H9 (cell line): ENCODE measurements at regions not wholly inside any gene's neighbourhood (a gene's known extent, or its start where the extent isn't known, plus 50 kb on each side); places are given as distances from the start of the nearest gene placed in this dataset.
A peak's percentile ranks its signal among the peaks of the same experiment; 100 is the strongest.

Experiments
- DNase-seq: peaks from one replicate; pipeline ENCODE4 v3.0.0-alpha.2; 2017
- H2AFZ ChIP-seq: one replicate; pipeline ENCODE4 v1.6.1; 2013; ENCODE audit warnings: mild to moderate bottlenecking, low read length, control low read depth, moderate library complexity
- H2AK5ac ChIP-seq: 2 replicates; pipeline ENCODE4 v1.6.1; 2013; ENCODE audit warnings: low read length, control low read depth, mixed read lengths; ENCODE audit not compliant: insufficient read length
- H2BK120ac ChIP-seq: one replicate; pipeline ENCODE4 v1.6.1; 2013; ENCODE audit warnings: low read depth, mild to moderate bottlenecking, low read length, control low read depth, inconsistent platforms; ENCODE audit not compliant: poor library complexity, severe bottlenecking
- H2BK12ac ChIP-seq: 2 replicates; pipeline ENCODE4 v1.6.1; 2013; ENCODE audit warnings: low read length, control low read depth, mixed read lengths, low read depth; ENCODE audit not compliant: insufficient read length
- H2BK15ac ChIP-seq: 2 replicates; pipeline ENCODE4 v1.6.1; 2013; ENCODE audit warnings: low read depth, low read length, control low read depth
- H2BK20ac ChIP-seq: one replicate; pipeline ENCODE4 v1.6.1; 2013; ENCODE audit warnings: low read depth, mild to moderate bottlenecking, low read length, control low read depth, inconsistent platforms; ENCODE audit not compliant: poor library complexity, severe bottlenecking
- H2BK5ac ChIP-seq: 2 replicates; pipeline ENCODE4 v1.6.1; 2013; ENCODE audit warnings: low read length, control low read depth, mixed read lengths; ENCODE audit not compliant: insufficient read length
- H3K14ac ChIP-seq: 2 replicates; pipeline ENCODE4 v1.6.1; 2013; ENCODE audit warnings: low read length, control low read depth; ENCODE audit not compliant: insufficient read depth
- H3K18ac ChIP-seq: 2 replicates; pipeline ENCODE4 v1.6.1; 2013; ENCODE audit warnings: low read depth, mild to moderate bottlenecking, mixed read lengths, low read length, control low read depth; ENCODE audit not compliant: insufficient read length
- H3K23ac ChIP-seq: 2 replicates; pipeline ENCODE4 v1.6.1; 2013; ENCODE audit warnings: low read length, control low read depth, mixed read lengths, low read depth; ENCODE audit not compliant: insufficient read length
- H3K23me2 ChIP-seq: 2 replicates; pipeline ENCODE4 v1.6.1; 2013; ENCODE audit warnings: low read depth, mild to moderate bottlenecking, mixed read lengths, low read length, control low read depth; ENCODE audit not compliant: insufficient read length, poor library complexity, severe bottlenecking
- H3K27ac ChIP-seq: 2 replicates; pipeline ENCODE4 v1.5.1; 2013; ENCODE audit warnings: low read length, control low read depth, mixed read lengths, low read depth; ENCODE audit not compliant: insufficient read length
- H3K27me3 ChIP-seq: 2 replicates; pipeline ENCODE4 v1.6.1; 2013; ENCODE audit warnings: low read length, control low read depth, inconsistent platforms; ENCODE audit not compliant: insufficient read depth
- H3K4ac ChIP-seq: 2 replicates; pipeline ENCODE4 v1.6.1; 2013; ENCODE audit warnings: low read depth, mild to moderate bottlenecking, control low read depth, inconsistent platforms, low read length, moderate library complexity
- H3K4me1 ChIP-seq: 2 replicates; pipeline ENCODE4 v1.6.1; 2013; ENCODE audit warnings: low read length, control low read depth, inconsistent platforms; ENCODE audit not compliant: insufficient read depth
- H3K4me2 ChIP-seq: 2 replicates; pipeline ENCODE4 v1.6.1; 2013; ENCODE audit warnings: low read length, control low read depth, mixed read lengths; ENCODE audit not compliant: insufficient read length, insufficient read depth
- H3K56ac ChIP-seq: 2 replicates; pipeline ENCODE4 v1.6.1; 2013; ENCODE audit warnings: low read depth, mild to moderate bottlenecking, mixed read lengths, low read length, control low read depth; ENCODE audit not compliant: insufficient read length
- H3K79me1 ChIP-seq: 2 replicates; pipeline ENCODE4 v1.6.1; 2013; ENCODE audit warnings: low read depth, mild to moderate bottlenecking, moderate library complexity, low read length, control low read depth, inconsistent platforms; ENCODE audit not compliant: insufficient read depth, poor library complexity, severe bottlenecking
- H3K79me2 ChIP-seq: 2 replicates; pipeline ENCODE4 v1.6.1; 2013; ENCODE audit warnings: low read length, control low read depth, inconsistent platforms; ENCODE audit not compliant: insufficient read depth
- H3K9ac ChIP-seq: 2 replicates; pipeline ENCODE4 v1.6.1; 2013; ENCODE audit warnings: low read length, control low read depth, mixed read lengths; ENCODE audit not compliant: insufficient read length; ENCODE audit errors: extremely low read depth
- H3K9me3 ChIP-seq: one replicate; pipeline ENCODE4 v1.6.1; 2013; ENCODE audit warnings: low read depth, low read length, inconsistent platforms; ENCODE audit not compliant: control insufficient read depth
- H3T11ph ChIP-seq: one replicate; pipeline ENCODE4 v1.6.1; 2013; ENCODE audit warnings: mild to moderate bottlenecking, low read length, control low read depth, inconsistent platforms
- H4K20me1 ChIP-seq: one replicate; pipeline ENCODE4 v1.6.1; 2013; ENCODE audit not compliant: control insufficient read depth, insufficient read length, insufficient read depth
- H4K5ac ChIP-seq: 2 replicates; pipeline ENCODE4 v1.6.1; 2013; ENCODE audit warnings: low read depth, mild to moderate bottlenecking, mixed read lengths, low read length, control low read depth; ENCODE audit not compliant: insufficient read length
- H4K8ac ChIP-seq: replicated peaks from 2 replicates; pipeline ENCODE4 v1.6.1; 2013; ENCODE audit warnings: low read length, control low read depth, mixed read lengths, low read depth; ENCODE audit not compliant: insufficient read length
- H4K91ac ChIP-seq: 2 replicates; pipeline ENCODE4 v1.6.1; 2013; ENCODE audit warnings: low read depth, mild to moderate bottlenecking, moderate library complexity, mixed read lengths, low read length, control low read depth; ENCODE audit not compliant: insufficient read length
- H3K27ac Mint-ChIP-seq, 3 experiments: 2 replicates in 2 of 3; 3 replicates in 1 of 3; pipeline ENCODE4 v1.8.0; 2020 to 2021; ENCODE audit warnings: mixed read lengths in 3 of 3, mild to moderate bottlenecking in 1 of 3, moderate library complexity in 1 of 3
- H3K27me3 Mint-ChIP-seq: 2 replicates; pipeline ENCODE4 v1.8.0; 2021; ENCODE audit warnings: low read depth, mild to moderate bottlenecking, moderate library complexity, mixed read lengths
- H3K36me3 Mint-ChIP-seq, 3 experiments: 2 replicates in 2 of 3; 3 replicates in 1 of 3; pipeline ENCODE4 v1.8.0; 2020 to 2021; ENCODE audit warnings: low read depth in 3 of 3, mixed read lengths in 3 of 3; ENCODE audit not compliant: insufficient read depth in 1 of 3
- H3K4me1 Mint-ChIP-seq, 2 experiments: 2 replicates each; pipeline ENCODE4 v1.8.0; 2020; ENCODE audit warnings: mixed read lengths in 2 of 2
- H3K4me3 Mint-ChIP-seq, 2 experiments: 2 replicates in 1 of 2; 3 replicates in 1 of 2; pipeline ENCODE4 v1.8.0; 2020 to 2021; ENCODE audit warnings: mild to moderate bottlenecking in 2 of 2, mixed read lengths in 2 of 2, moderate library complexity in 1 of 2
- H3K9me3 Mint-ChIP-seq, 2 experiments: 2 replicates in 1 of 2; 3 replicates in 1 of 2; pipeline ENCODE4 v1.8.0; 2020; ENCODE audit warnings: mild to moderate bottlenecking in 2 of 2, mixed read lengths in 2 of 2, moderate library complexity in 1 of 2
- WGBS: extraction: QIAGEN DNeasy Blood & Tissue Kit; methylation state at CpG from one replicate; pipeline ENCODE4 v1.1.7; 2013; ENCODE audit warnings: missing lambda C conversion rate, low lambda C conversion rate, mixed read lengths; ENCODE audit not compliant: insufficient read length; ENCODE audit errors: extremely low coverage; 5-methylcytosine and 5-hydroxymethylcytosine counted together
- TF ChIP-seq, protein P1 (sequence below): fragments of 200-600 bp; sonication (generic); conservative IDR thresholded peaks from 3 replicates; pipeline ENCODE4 v1.8.0; 2021; ENCODE audit warnings: antibody characterized with exemption, mild to moderate bottlenecking

DNA sequence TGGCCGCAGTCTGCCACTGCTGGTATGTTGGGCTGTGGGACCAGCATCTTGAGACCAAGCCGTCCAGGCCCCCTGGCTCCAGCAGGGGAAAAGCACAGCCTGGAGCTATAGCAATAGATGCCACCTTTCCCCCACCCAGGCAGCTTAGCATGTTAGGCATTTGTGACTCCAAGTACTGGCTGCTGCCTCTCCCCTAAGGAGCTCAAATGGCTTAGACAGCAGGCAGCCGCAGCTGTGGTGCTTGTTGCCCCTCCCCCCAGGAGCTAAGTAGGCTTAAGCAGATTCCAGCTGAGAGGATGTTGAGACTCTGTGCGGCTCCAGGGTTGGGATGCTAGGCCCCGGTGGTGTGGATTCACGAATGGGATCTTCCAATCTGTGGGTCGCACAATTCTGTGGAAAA is 88.8 kb upstream of the ANKFN1 start:
- Histone ChIP-seq H3K4ac (no peak overlapping the region), H3K27ac (no peak overlapping the region), H3K18ac (no peak overlapping the region), H3T11ph (no peak overlapping the region), H3K27me3 (no peaks in the 10 kb centered on the region), H3K56ac (no peak overlapping the region), H2BK20ac (no peak overlapping the region), H3K23ac (no peak overlapping the region), H3K14ac (no peak overlapping the region), H2BK5ac (no peak overlapping the region), H3K4me2 (no peak overlapping the region), H2BK15ac (no peak overlapping the region), H3K9me3 (no peaks in the 10 kb centered on the region), H2BK12ac (no peak overlapping the region), H3K9ac (no peak overlapping the region), H3K79me2 (no peaks in the 10 kb centered on the region), H2AK5ac (no peak overlapping the region), H4K8ac (no peak overlapping the region), H2BK120ac (no peak overlapping the region), H3K79me1 (no peaks in the 10 kb centered on the region), H4K91ac (no peak overlapping the region), H2AFZ (no peak overlapping the region), H3K4me1 (no peaks in the 10 kb centered on the region), H4K5ac (no peak overlapping the region), H3K23me2 (no peaks in the 10 kb centered on the region), H4K20me1 (no peaks in the 10 kb centered on the region)
- no peak overlapping the region for H3K4me3 Mint-ChIP-seq
- peak; percentile 68 for DNase-seq
- no peak overlapping the region for H3K27ac Mint-ChIP-seq
- peaks cover 19 to 29% of the 10 kb centered on the region in 2 experiments for H3K9me3 Mint-ChIP-seq
- H3K4me1 Mint-ChIP-seq = peaks cover 6 to 11% of the 10 kb centered on the region in 2 experiments
- H3K27me3 Mint-ChIP-seq = no peaks in the 10 kb centered on the region; the same call in 1 of the 2 replicates
- TF ChIP-seq, protein P1, sequence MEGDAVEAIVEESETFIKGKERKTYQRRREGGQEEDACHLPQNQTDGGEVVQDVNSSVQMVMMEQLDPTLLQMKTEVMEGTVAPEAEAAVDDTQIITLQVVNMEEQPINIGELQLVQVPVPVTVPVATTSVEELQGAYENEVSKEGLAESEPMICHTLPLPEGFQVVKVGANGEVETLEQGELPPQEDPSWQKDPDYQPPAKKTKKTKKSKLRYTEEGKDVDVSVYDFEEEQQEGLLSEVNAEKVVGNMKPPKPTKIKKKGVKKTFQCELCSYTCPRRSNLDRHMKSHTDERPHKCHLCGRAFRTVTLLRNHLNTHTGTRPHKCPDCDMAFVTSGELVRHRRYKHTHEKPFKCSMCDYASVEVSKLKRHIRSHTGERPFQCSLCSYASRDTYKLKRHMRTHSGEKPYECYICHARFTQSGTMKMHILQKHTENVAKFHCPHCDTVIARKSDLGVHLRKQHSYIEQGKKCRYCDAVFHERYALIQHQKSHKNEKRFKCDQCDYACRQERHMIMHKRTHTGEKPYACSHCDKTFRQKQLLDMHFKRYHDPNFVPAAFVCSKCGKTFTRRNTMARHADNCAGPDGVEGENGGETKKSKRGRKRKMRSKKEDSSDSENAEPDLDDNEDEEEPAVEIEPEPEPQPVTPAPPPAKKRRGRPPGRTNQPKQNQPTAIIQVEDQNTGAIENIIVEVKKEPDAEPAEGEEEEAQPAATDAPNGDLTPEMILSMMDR = no peak
- peaks cover 9 to 22% (median 11%) of the 10 kb centered on the region in 3 experiments; a peak in 6 of 7 replicates for H3K36me3 Mint-ChIP-seq
- WGBS = no CpG with 5 or more reads among the region's 7 CpGs
